Stimulated activated CD4-positive, alpha-beta T cell treated with anti-CD3 and anti-CD28 coated beads, Interleukin-2, amount 100 ng/mL, for 48 hours (primary cell): ENCODE measurements at regions not wholly inside any gene's neighbourhood (a gene's known extent, or its start where the extent isn't known, plus 50 kb on each side); places are given as distances from the start of the nearest gene placed in this dataset.
"Not testable (repeated sequence)": the region's sequence is repeated elsewhere in the genome, so short reads cannot be mapped to it uniquely, and the experiment has no call there.

Source experiments
- DNase-seq, 2 donors: peaks; one replicate each; pipeline ENCODE4 v3.0.0-alpha.2; 2020

- not testable (repeated sequence) for DNase-seq
Observed at GRCh38 chr10:109046427-109046826, 876.9 kb downstream of the XPNPEP1 start.

DNA sequence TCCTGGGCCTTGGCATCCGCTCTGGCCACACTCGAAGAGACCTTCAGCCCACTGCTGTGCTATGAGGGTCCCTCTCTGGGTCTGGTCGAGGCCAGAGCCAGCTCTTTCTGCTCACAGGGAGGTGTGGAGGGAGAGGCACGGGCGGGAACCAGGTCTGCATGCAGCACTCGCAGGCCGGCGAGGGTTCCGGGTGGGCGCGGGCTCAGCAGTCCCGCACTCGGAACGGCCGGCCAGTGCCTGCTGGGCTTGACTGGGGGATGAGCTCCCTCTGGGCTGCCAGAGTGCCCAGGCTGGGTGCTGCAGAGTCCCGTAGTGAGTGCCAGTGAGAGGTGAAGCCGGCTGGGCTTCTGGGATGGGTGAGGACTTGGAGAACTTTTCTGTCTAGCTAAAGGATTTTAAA lies 882.7 kb downstream of the XPNPEP1 start:
- no peak for DNase-seq

DNA sequence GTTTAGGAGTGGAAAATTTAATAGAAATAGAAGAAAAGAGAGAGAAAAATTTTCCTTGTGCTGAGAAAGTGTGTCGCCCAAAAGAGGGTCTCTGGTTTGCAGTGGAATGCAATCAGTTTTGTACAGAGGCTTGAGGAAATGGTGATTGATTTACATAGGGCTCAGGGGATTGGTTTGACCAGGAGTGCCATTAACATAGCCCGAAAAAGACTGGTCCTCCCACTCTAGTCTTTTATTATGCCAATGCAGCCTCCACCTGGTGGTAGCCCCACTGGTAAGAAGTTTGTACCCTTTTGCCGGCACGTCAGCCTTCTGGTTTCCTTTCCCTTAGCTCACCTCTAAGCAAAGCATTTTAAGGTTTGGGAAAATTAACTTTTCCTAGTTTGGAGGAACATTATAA lies 885.3 kb downstream of the XPNPEP1 start:
- no peak for DNase-seq

GRCh38 chr10:109030581-109031210 lies 892.6 kb downstream of the XPNPEP1 start:
- DNase-seq = no peak

GRCh38 chr10:109029870-109030269 lies 893.4 kb downstream of the XPNPEP1 start:
- no peak for DNase-seq

- no peak for DNase-seq
Observed at GRCh38 chr10:109027534-109028185, 895.7 kb downstream of the XPNPEP1 start.

DNA sequence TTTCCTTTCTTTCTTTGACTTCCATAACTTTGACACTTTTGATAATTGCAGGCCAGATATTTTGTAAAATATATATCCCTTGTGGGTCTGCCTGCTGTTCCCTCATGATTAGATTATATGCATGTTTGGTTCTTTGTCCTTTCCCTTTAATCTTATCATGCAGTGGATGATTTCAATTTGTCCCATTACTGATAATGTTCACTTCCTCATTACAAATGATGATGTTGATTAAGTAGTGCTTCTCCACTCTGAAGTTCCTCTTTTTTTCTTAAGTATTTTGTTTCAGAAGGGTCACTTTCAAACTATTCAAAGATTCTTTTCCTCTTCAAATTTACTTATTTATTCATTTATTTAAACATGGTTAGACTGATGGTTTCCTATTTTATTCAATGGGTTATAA lies 898.1 kb downstream of the XPNPEP1 start:
- no peak for DNase-seq

DNA sequence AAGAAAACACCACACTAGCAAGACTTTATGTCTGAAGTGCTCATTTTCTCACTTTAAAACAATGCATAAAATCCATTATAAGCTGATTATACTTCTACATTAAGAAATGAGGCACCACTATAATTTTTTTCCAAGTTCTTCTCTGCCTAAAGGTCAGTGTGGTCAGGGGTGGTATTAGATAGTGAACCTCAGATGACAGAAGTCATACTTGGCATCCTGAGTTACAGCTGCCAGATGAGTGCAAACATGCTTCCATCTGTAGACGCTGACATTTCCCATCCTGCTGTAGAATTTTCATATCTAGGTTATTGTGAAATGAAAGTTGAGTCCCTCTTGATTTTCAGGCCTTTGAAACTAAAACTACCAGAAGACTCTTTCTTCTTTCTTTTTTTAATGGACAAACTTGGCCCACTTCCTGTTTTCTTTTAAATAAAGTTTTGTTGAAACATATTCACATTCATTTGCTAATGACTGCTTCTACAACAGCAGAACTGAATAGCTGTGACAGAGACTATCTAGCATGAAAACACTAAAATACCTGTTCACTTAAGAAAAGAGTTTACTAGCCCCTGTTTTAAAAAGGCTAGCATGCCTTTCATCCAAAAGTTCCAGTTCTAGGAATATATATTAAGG lies 900.8 kb downstream of the XPNPEP1 start:
- no peak for DNase-seq

DNA sequence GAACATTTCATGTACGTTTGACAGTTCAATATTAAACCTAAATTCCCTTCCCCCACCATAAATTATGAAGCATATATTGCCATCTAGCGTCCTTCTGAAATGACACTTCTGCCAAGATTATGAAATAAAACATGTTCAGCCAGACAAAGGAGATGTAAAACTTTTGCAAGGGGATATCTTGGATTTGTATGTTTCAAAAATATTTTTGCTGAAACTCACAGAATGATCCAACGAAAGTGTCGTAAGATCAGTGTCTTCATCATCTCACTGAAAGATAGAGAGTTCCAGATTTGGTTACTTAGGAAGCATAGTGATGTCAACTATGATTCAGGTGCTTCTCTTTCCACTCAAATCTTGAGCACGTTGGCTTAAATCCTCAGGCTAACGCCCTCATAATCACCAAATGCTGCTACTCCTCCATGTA lies 904.3 kb downstream of the XPNPEP1 start:
- no peak for DNase-seq

DNA sequence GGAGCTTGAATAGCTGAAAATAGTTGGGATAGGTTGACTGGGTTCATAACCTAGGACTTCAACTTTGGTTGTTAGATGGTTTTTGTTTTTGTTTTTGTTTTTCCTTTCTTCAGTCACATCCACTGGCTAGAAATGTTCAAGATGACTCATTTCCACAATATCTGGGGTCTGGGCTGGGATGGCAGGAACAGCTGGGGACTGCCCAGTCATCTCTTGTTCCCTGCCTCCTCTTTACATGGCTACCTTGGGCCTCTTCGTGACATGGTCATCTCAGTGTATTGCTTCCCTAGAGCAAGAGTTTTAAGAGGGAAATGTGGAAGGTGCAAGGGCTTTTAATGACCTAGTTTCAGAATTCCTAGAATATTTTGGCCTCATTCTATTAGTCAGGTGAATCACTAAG lies 915.8 kb downstream of the XPNPEP1 start:
- no peak for DNase-seq

DNA sequence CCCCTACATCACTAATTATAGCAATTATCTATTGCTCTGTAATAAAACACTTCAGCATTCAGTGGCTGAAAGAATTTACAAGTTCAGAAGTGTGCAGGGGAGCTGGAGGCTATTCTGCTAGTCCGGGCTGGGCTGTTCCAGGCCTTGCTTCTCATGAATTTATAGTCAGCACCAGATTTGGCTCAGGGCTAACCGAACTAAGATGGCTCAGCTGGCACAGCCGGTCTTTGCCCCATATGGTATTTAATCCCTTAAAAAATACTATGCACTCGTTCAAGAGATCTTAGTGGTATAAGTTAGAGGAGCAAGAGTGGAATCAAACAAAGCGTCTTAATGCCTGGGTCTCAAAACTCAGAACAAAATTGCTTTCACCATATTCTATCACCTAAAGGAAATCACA lies 932.9 kb downstream of the XPNPEP1 start:
- no peak for DNase-seq

- no peak for DNase-seq
Observed at GRCh38 chr10:108989976-108990375, 933.3 kb downstream of the XPNPEP1 start.

DNA sequence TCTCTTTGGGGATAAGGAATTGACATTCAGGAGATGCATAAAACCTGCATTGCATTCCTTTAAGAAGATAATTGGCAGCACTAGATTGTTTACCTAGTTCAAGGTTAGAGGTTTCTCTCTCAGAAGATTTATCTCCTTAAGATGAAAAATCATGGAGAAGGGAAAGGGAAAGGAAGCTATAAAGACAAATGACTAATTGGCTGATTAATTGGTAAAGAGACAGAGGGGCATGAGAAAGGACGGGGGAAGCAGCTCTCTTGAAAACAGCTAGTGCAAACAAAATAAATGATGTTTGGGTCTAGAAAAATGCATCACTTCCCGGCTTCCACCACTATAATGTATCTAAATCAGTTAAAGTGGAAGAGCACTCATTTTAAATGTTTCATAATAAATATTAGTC lies 941.2 kb downstream of the XPNPEP1 start:
- DNase-seq = no peak

DNA sequence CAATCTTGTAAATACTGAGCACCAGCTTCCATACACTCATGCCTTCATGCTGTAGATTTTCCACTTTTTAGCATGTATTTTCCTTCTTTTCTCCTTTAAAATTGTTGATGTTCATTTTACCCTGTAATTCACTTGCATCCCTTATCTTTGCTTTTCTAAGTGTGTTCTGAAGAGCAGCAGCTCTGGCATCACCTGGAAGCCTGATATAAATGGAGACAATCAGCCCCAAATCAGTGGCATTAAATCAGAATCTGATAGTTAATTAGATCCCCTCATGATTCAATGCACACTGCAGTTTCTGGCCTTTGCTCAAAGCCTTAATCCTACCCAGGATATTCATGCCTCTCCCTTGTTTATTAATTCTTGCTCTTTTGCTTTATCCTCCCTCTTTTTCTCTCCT lies 942.4 kb downstream of the XPNPEP1 start:
- DNase-seq = no peak

DNA sequence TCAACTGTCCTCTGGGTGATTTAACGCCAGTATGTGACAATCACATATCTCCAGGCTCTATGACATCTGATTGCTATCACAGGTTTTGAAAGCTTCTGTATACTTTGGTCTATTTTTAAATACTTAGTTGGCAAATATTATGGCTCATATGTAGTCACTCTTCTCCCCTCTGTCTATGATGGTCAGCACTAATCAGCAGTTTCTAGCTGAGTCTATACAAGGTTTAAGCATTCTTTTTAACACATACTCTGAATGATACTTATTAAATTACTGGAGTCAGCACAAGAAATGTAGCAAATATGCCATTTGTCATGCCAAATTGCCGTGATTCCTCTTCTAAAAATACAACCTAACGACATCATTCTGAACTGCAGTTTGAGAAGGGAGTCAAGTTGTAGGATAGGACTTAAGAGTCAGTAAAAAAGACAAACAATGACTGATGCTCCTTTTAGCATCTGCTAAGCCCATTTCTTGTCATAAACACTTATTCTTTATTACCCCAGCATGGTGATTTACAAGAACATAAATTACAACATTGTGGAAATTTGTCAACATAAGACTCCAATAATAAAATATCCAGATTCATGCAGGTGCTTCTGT lies 947.8 kb downstream of the XPNPEP1 start:
- no peak for DNase-seq

- no peak for DNase-seq
Observed at GRCh38 chr10:108970016-108970415, 953.3 kb downstream of the XPNPEP1 start.

GRCh38 chr10:108966411-108966810 lies 956.9 kb downstream of the XPNPEP1 start:
- DNase-seq = no peak

GRCh38 chr10:108966005-108966404 lies 957.3 kb downstream of the XPNPEP1 start:
- no peak for DNase-seq

DNA sequence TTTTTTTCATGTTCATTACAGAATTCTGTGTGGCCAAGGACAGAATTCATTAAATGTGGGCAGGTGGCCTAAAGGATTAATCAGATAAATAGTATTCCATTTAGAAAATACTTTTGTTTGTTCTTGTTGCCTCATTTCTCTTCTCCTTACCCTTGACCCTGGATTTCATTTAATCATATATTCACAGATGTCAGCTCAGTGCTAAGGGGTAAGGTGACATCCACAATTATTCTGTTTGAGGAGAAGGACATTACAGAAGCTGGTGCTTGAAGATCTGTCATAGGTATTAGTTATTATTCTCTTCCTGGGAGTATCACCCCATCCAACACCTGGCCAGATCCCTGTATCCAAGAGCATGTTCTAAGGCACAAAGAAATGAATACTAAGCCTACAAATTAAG lies 961.1 kb downstream of the XPNPEP1 start:
- no peak for DNase-seq

DNA sequence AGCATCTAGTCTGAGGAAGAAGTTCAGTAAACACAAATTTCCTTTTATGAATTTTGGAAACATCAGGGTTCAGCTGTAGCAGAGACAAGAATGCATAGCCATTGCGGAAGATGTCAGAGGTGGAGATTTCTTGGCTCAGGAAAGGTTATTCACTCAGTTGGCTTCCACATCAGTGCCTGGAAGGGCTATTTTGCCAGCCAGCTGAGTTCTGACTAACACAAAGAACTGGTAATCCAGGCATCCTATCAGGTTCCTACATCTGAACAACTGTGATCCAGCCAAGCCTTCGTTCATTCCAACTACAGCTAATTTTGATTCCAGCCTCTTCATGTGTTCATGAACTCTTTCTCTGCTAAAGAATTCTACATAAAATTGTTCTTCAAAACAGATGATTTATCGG lies 965.6 kb downstream of the XPNPEP1 start:
- DNase-seq = no peak

DNA sequence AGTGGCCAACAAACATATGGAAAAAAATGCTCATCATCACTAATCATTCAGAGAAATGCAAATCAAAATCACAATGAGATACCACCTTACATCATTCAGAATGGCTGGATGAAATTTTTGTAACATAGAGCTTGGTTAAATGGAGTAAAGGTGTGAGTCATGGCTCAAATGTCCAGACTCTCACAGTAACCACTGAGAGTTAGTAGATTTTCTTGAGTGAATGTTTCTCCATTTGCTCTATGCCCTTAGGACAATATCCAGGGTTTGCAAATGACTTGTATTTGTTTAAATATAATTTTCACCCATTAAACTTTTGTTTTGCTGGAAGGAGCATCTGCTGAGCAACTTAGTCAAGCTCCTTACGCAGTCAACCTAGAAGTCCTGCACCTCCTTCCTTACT lies 967.2 kb downstream of the XPNPEP1 start:
- no peak for DNase-seq

- DNase-seq = not testable (repeated sequence)
Observed at GRCh38 chr10:108920029-108920428, 1003.3 kb downstream of the XPNPEP1 start.

DNA sequence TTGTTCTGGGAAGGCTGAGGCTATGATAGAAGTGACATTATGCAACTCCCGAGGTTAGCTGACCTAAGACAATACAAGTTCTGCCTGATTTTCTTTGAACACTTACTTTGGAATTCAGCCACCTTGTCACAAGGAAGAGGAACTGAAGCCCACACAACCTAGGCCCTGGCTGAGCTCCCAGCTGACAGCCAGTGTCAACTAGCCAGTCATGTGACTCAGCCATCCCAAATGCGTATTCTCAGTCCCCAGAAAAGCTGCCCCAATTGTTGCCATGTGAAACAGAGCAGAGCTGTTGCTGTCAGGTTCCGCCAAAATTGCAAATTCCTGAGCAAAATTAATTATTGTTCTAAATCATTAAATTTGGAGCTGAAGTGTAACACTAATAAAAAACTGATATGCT lies 1010.0 kb downstream of the XPNPEP1 start:
- DNase-seq = no peak
